GM12891 (cell line): ENCODE measurements at regions not wholly inside any gene's neighbourhood (a gene's known extent, or its start where the extent isn't known, plus 50 kb on each side); places are given as distances from the start of the nearest gene placed in this dataset.

Source experiments
- POLR2A ChIP-seq: IDR thresholded peaks from 2 replicates; pipeline ENCODE4 v1.6.1; 2011; ENCODE audit warnings: low read depth, low read length, control low read depth
- SPI1 ChIP-seq: IDR thresholded peaks from 2 replicates; pipeline ENCODE4 v1.6.1; 2011; ENCODE audit warnings: low read depth, low read length, control low read depth
- TAF1 ChIP-seq: IDR thresholded peaks from 2 replicates; pipeline ENCODE4 v1.6.1; 2011; ENCODE audit warnings: low read depth, low read length, control low read depth

DNA sequence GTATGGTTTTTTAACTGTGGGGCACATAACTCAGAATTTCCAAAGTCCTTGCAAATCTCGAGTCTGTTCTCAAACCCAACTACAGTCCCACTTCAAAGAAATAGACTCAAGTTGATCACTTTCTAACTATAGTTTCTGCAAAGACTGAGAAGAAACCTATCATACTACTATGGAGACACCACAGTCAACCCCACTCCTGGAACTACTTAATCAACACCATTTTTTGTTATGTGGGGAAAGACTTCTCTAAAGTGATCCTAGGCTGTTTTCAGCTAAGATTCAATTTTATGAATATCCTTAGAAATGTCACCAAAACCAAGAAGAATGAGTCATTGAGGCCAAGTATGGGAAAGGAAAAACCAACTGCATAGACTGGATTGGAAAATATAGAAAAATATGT is 198.8 kb downstream of the WDR11 start:
- TF ChIP-seq POLR2A, result no peak
- no peak for TF ChIP-seq SPI1
- TF ChIP-seq TAF1, result no peak
